Urinary bladder (tissue), 3 donors: ENCODE measurements at regions not wholly inside any gene's neighbourhood (a gene's known extent, or its start where the extent isn't known, plus 50 kb on each side); places are given as distances from the start of the nearest gene placed in this dataset.

Experiments
- DNase-seq: peaks from one replicate; pipeline ENCODE4 v3.0.0-alpha.2; 2015; ENCODE audit errors: extremely low spot score
- H3K27ac ChIP-seq: one replicate; pipeline ENCODE4 v1.5.1; 2013; ENCODE audit warnings: low read depth, mild to moderate bottlenecking, moderate library complexity
- H3K36me3 ChIP-seq: one replicate; pipeline ENCODE4 v1.6.1; 2013; ENCODE audit warnings: mild to moderate bottlenecking, moderate library complexity; ENCODE audit not compliant: insufficient read depth
- H3K4me1 ChIP-seq: one replicate; pipeline ENCODE4 v1.6.1; 2013; ENCODE audit warnings: mild to moderate bottlenecking, moderate library complexity; ENCODE audit not compliant: insufficient read depth
- H3K4me3 ChIP-seq: one replicate; pipeline ENCODE4 v1.5.1; 2013; ENCODE audit warnings: low read depth, low read length
- WGBS: extraction: QIAGEN DNeasy Blood & Tissue Kit; methylation state at CpG from one replicate; pipeline ENCODE4 v1.1.7; 2013; 5-methylcytosine and 5-hydroxymethylcytosine counted together
- donor health status: healthy with polysubstance abuse.
- donor health status: healthy.

DNA sequence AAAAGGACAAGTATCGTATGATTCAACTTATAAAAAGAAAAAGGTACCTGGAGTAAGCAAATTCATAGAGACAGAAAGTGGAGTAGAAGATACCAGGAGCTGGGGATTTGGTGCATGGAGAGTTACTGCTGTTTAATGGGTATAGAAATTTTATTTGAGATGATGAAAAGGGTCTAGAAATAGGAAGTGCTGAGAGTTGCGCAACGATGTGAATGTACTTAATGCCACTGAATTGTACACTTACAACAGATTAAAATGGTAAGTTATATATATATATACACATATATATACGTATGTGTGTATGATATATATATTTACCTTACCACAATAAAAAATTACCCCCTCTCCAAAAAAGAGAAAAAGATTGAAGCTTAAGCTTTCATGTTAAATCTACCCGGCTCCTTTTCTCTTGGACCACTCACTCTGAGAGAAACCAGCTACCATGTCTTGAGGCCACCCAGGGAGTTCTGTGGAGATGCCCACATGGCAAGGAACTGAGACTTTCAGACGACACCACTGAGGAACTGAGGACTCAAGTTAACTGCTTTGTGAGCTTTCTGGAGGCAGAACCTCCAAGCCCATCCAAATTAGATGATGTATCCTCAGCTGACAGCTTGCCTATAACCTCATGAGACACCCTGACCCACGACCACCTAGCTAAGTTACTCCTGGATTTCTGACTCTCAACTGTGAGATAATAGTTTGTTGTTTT is 130.0 kb upstream of the BTG1 start:
- H3K36me3 ChIP-seq = no peaks in the 10 kb centered on the region
- peaks cover 3% of the 10 kb centered on the region for H3K4me1 ChIP-seq
- no peak overlapping the region for H3K4me3 ChIP-seq
- DNase-seq = no peak
- 75% methylated on average over 7 of the region's 7 CpGs for WGBS
- no peak overlapping the region for H3K27ac ChIP-seq

DNA sequence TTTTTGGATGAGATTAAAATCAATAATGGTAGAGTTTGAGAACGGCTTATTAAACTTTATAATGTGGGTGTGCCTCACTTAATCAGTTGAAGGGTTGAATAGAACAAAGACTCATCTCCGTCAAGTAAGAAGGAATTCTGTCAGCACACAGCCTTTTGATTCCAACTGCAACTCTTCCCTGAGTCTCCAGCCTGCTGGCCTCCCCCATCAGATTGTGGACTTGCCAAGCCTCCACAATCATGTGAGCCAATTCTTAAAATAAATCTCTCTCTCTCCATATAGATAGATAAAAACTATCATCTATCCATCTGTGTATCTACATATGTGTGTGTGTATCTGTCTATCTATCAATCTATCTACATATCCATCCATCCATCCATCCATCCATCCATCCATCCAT is 127.4 kb upstream of the BTG1 start:
- H3K36me3 ChIP-seq = no peaks in the 10 kb centered on the region
- 86% methylated on average over 2 of the region's 2 CpGs for WGBS
- H3K4me3 ChIP-seq = no peak overlapping the region
- H3K4me1 ChIP-seq = peaks cover 3% of the 10 kb centered on the region
- DNase-seq = no peak
- H3K27ac ChIP-seq = no peak overlapping the region

DNA sequence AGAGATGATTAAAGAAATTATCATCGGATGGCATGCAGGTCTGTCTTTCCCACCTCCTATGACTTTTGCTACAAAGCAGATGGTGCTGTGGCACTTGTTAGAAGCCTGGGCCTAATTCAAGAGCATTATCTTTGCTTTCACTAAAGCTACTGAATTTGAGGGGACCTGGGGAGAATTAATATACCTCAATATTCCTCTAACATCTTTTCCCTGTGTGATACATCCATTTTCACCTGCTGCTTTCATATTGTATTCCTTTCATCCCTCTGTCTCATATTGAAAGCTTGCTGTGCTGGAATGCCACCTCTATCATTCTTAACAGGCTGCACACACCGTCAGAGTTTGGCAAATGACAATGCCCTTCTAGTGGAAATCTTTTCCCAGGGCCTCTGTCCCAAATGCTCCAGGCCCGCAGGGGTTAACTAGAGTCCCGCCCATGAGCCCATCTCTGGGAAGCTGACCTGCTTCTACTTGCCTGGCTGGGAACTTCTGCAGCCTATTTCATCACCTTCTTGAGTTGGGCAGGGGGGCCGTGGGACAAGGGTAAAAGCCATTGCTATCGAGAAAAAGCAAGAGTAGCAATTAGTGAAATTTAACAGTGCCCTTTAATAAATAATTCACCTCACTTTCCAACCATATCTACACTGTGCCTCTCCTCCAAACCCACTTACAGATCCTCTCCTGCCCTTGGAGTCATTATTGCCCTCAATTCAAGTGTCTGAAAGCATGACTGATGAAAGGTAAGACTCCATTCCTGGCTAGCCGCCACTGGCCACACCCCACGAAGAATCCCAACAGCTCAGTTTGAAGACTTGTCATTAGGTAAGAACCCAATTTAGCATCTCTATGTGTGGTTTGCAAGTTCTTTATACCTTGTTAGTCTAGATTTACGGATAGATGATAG is 126.7 kb upstream of the BTG1 start:
- Histone ChIP-seq H3K4me1 (peaks cover 3% of the 10 kb centered on the region), H3K36me3 (no peaks in the 10 kb centered on the region), H3K4me3 (no peak overlapping the region), H3K27ac (no peak overlapping the region)
- WGBS = 73% methylated on average over 9 of the region's 9 CpGs
- DNase-seq = no peak

DNA sequence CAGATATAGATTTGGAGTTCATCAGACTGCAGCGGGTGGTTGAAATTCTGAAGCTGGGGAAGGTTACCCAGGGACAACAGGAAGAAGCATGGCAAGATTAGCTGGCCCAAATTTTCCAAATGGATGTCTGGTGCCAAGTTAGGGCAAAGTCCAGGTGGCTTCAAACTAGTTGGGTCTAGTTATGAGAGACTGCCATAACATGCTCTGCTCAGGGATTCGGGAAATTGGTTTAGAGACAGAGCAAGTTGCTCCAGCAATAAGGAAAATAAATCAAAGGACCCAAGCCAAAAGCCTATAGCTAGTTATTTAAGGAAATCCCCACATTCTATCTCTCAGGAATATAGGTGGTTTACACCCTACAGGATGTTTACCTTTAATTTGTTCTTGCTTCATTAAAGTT is 125.7 kb upstream of the BTG1 start:
- Histone ChIP-seq H3K36me3 (no peaks in the 10 kb centered on the region), H3K4me1 (peaks cover 3% of the 10 kb centered on the region), H3K4me3 (no peak overlapping the region), H3K27ac (no peak overlapping the region)
- WGBS = 95% methylated on average over 2 of the region's 2 CpGs
- no peak for DNase-seq

DNA sequence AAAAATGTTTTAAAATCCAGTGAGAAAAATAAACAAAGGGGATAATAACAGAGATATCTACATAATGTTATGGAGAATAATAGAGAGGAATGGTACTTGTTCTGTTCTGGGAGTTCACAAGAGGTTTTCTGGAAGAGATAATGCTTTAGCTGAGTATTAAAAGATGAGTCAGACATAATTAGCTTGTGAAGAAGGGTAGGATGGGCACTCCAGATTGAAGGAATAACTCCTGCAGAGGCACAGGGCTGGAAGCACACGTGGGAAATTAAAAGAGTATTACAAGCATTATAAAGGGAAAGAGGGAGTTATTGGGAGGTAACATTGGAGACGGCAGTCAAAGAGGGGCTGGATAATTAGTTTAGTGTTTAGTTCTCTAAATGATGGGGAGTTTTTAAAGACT is 124.9 kb upstream of the BTG1 start:
- 92% methylated on average over 2 of the region's 2 CpGs for WGBS
- no peak for DNase-seq

DNA sequence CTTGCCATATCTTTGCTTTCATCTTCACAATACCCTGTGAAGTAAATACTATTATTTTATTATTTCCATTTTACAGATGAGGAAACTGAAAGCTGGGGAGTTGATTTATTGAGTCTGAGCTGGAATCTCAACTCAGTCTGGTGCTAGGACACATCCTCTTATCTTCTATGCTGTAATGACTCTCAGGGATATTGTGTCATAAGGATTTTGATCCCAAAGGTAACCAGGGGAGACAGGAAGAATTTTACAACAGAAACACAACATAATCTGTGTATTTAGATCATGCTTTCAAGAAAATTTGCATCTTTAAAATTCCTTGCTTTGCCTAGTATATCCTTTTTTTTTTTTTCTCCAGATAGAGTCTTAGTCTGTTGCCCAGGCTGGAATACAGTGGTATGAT is 123.3 kb upstream of the BTG1 start:
- Histone ChIP-seq H3K36me3 (no peaks in the 10 kb centered on the region), H3K4me1 (peaks cover 3% of the 10 kb centered on the region), H3K27ac (no peak overlapping the region), H3K4me3 (no peak overlapping the region)
- no peak for DNase-seq

More for the DNA sequence above, 124.9 kb upstream of the BTG1 start:
- Histone ChIP-seq H3K4me3 (no peak overlapping the region), H3K36me3 (no peaks in the 10 kb centered on the region), H3K27ac (no peak overlapping the region), H3K4me1 (peaks cover 3% of the 10 kb centered on the region)

DNA sequence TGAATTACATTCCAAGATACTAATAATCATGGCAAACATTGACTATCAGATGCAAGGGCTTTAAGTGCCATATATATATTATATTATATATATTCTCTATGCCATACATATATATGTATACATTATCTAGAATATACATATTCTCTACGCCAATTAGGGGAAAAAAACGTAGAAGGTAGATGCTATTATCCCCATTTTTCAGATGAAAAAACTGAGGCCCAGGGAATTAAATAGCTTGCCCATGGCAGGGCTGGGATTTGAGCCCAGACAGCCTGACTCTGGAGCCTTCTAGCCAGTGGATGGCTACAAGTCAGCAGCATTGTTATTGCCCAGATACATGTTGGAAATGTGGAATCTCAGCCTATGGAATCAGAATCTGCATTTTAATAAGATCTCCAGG is 116.0 kb upstream of the BTG1 start:
- no peaks in the 10 kb centered on the region for H3K4me1 ChIP-seq
- no peaks in the 10 kb centered on the region for H3K36me3 ChIP-seq
- no peak overlapping the region for H3K4me3 ChIP-seq
- 93% methylated on average over 2 of the region's 2 CpGs for WGBS
- no peak overlapping the region for H3K27ac ChIP-seq
- no peak for DNase-seq

DNA sequence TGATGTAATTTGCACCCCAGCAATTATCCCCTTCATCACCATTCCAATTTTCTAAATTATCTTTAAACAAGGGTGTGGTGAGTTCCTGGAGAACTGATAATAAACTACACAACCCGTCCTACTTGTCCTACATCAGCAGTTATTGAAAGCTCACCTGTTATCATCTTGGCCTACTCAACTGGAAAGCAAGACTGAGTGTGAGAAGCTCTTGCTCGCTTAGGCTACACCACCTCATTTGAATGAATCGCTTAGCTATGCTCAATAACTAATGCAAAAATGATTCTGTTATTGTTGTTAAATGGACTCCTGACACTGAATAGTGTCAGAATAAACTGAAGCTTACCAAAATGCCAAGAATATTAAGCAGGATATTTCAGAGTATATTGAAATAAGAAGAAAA is 115.4 kb upstream of the BTG1 start:
- Histone ChIP-seq H3K27ac (no peak overlapping the region), H3K4me1 (no peaks in the 10 kb centered on the region), H3K4me3 (no peak overlapping the region), H3K36me3 (no peaks in the 10 kb centered on the region)
- 93% methylated on average over 3 of the region's 3 CpGs for WGBS
- no peak for DNase-seq

DNA sequence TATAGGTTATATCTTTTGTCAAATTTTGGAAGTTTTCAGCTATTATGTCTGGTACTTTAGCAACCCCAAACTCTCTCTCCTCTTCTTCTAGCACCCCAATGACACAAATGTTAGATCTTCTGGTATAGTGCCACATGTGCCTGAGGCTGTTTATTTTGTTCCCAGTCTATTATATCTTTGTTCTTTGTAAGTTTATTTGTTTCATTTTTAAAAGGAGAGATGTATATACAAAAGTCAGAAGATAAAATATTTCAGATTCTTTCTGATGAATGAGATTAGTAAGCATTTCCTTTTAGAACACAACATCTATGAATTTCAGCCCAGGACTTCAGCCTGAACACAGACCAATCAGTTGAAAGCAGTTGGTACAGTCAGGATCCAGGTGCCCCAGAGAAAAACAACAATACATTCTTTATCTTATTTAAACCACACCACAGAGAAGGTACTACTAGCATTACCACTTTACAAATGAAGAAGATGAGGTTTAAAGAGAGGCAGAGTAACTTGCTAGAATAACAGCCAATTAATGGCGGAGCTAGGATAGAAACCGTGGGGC is 114.1 kb upstream of the BTG1 start:
- H3K4me3 ChIP-seq = no peak overlapping the region
- no peak for DNase-seq
- no peaks in the 10 kb centered on the region for H3K4me1 ChIP-seq
- WGBS = over 99% methylated on average over 2 of the region's 2 CpGs
- no peak overlapping the region for H3K27ac ChIP-seq
- no peaks in the 10 kb centered on the region for H3K36me3 ChIP-seq

DNA sequence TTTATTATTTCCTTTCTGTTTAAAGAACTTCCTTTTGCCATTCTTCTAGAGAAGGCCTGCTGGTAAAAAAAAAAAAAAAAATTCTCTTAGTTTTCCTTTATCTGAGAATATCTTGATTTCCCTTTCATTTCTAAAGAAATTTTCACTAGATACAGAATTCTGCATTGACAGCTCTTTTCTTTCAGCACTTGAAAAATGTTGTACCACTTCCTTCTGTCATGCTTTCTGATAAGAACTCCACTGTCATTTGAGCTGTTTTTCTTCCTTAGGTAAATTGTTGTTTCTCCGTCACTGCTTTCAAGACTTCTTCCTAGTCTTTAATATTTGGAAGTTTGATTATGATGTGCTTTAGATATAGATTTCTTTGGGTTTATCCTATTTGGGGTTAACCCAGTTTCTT is 113.6 kb upstream of the BTG1 start:
- no peak for DNase-seq
- Histone ChIP-seq H3K36me3 (no peaks in the 10 kb centered on the region), H3K4me1 (no peaks in the 10 kb centered on the region), H3K4me3 (no peak overlapping the region), H3K27ac (no peak overlapping the region)
- 90% methylated on average over 1 of the region's 1 CpG for WGBS

DNA sequence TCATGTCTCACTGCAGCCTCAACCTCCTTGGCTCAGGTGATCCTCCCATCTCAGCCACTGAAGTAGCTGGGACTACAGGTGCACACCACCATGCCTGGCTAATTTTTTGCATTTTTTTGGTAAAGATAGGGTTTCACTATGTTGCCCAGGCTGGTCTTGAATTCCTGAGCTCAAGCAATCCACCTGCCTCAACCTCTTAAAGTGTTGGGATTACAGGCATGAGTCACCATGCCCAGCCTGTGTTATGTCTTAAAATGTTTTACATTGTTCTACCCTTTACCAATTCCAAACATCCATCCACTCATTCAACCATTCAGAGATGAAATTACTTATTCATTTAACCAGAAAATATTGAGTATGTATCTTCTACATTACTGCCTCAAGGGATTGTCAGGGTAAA is 111.6 kb upstream of the BTG1 start:
- H3K4me3 ChIP-seq = no peak overlapping the region
- H3K4me1 ChIP-seq = no peaks in the 10 kb centered on the region
- no peak overlapping the region for H3K27ac ChIP-seq
- H3K36me3 ChIP-seq = no peaks in the 10 kb centered on the region
- DNase-seq = no peak

DNA sequence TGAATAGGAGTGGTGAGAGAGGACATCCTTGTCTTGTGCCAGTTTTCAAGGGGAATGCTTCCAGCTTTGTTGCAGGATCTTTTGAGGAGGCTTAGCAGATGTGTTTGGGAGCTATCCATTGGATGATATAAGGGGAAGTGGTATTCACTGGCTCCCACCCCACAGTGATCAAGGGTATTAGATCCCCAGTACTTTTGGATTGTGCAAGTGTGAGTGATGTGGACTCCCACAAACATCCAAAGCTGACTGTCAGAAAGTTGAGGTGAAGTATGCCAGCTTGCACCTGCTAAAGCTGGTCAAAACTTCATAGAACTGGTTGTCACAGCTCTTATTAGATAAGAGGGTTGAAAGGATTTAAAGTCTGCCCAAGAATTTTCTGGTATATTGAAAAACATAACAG is 110.1 kb upstream of the BTG1 start:
- Histone ChIP-seq H3K27ac (no peak overlapping the region), H3K4me1 (no peaks in the 10 kb centered on the region), H3K36me3 (no peaks in the 10 kb centered on the region), H3K4me3 (no peak overlapping the region)
- no peak for DNase-seq

DNA sequence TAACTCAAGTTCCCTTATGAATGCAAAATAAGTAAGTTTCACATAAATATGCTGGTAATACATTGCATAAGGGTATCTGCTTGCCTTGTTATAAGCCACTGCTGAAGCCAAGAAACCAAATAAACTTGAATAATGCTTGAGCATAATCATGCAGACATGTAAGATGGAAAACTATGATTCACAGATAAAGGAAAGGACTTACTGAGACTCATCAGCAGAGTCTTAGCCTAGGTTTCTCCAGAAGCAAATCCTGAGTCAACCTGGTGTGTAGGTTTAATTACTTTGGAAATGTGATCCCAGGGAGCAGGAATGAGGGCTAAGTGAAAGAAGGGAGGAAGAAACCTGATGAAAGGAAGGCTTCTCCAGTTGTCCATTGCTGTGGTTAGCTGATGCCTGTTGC is 107.7 kb upstream of the BTG1 start:
- H3K27ac ChIP-seq = no peak overlapping the region
- no peak for DNase-seq
- H3K4me1 ChIP-seq = no peaks in the 10 kb centered on the region
- H3K36me3 ChIP-seq = no peaks in the 10 kb centered on the region
- H3K4me3 ChIP-seq = no peak overlapping the region

DNA sequence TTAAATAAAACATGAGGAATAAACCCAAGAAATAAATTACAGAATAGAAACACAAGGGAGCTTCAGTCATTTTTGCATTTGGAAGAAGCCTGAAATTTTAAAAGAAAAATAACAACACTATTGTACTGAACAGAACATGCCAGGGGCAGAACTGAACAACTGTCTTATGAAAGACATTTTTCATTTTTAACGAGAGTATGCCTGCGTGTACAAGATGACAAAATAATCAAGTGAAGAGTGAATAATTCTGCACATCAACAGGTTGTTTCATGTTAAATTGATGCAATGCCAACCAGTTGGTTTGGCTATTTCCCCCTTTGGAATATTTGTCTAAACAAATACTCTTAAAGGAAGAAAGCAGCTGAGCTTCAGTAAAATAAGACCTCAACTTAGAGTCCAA is 103.3 kb upstream of the BTG1 start:
- DNase-seq = no peak
- Histone ChIP-seq H3K36me3 (no peaks in the 10 kb centered on the region), H3K4me1 (no peaks in the 10 kb centered on the region), H3K4me3 (no peak overlapping the region), H3K27ac (no peak overlapping the region)
- WGBS = 65% methylated on average over 2 of the region's 2 CpGs
